ENCODE measurements at regions not wholly inside any gene's neighbourhood (a gene's known extent, or its start where the extent isn't known, plus 50 kb on each side); places are given as distances from the start of the nearest gene placed in this dataset.

DNA sequence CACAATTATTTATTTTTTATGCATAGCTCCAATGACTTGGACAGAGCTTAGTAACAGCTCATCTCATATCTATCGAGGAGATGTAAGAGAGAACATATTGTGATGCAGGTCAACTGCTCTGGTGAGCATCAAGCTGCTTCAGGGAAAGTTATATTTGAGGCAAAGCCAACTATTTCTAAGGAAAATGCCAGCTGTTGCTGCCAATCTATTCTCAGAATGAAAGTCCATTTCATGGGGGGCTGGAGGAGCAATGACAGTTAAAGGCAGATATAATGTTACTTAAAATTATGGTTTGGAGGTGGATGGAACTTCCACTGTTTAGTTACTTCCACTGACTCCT, 424.8 kb downstream of the KIF20B start:
- WGBS (ENCODE audit: insufficient coverage), result 100% methylated on average over 1 of the region's 1 CpG
- H3K27me3 ChIP-seq (replicated peaks in 1 of 4; ENCODE audit: control extremely low read depth in 1 of 4, control insufficient read depth in 3 of 4, insufficient read depth in 4 of 4, low read length in 3 of 4), result no peaks in the 10 kb centered on the region
- H3K36me3 ChIP-seq (replicated peaks in 1 of 2; ENCODE audit: control extremely low read depth in 1 of 2, control insufficient read depth in 1 of 2, extremely low read depth in 1 of 2, insufficient read depth in 2 of 2, low read length in 1 of 2), result no peaks in the 10 kb centered on the region
- no peaks in the 10 kb centered on the region for H3K9me3 ChIP-seq (ENCODE audit: control extremely low read depth in 1 of 3, control insufficient read depth in 2 of 3, insufficient read depth in 1 of 3, low read length in 2 of 3)
- TF ChIP-seq, protein P1, sequence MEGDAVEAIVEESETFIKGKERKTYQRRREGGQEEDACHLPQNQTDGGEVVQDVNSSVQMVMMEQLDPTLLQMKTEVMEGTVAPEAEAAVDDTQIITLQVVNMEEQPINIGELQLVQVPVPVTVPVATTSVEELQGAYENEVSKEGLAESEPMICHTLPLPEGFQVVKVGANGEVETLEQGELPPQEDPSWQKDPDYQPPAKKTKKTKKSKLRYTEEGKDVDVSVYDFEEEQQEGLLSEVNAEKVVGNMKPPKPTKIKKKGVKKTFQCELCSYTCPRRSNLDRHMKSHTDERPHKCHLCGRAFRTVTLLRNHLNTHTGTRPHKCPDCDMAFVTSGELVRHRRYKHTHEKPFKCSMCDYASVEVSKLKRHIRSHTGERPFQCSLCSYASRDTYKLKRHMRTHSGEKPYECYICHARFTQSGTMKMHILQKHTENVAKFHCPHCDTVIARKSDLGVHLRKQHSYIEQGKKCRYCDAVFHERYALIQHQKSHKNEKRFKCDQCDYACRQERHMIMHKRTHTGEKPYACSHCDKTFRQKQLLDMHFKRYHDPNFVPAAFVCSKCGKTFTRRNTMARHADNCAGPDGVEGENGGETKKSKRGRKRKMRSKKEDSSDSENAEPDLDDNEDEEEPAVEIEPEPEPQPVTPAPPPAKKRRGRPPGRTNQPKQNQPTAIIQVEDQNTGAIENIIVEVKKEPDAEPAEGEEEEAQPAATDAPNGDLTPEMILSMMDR (IDR thresholded peaks at IDR 0.05), result no peak
- no peak for TF ChIP-seq EZH2 (IDR thresholded peaks at IDR 0.05; ENCODE audit: borderline replicate concordance, insufficient read depth, low read depth, low read length, poor library complexity, severe bottlenecking)
- H3K4me1 ChIP-seq (ENCODE audit: control insufficient read depth in 2 of 2, insufficient read depth in 2 of 2, low read length in 2 of 2), result no peaks in the 10 kb centered on the region
- H4K20me1 ChIP-seq (ENCODE audit: control insufficient read depth, insufficient read depth, low read length, poor library complexity, severe bottlenecking), result no peaks in the 10 kb centered on the region
- no peak overlapping the region for H3K4me2 ChIP-seq (replicated peaks; ENCODE audit: low read depth, low read length, poor library complexity, severe bottlenecking)
- H3K27ac ChIP-seq (ENCODE audit: low read length in 2 of 2), result no peak overlapping the region
- intact Hi-C loops (cut with micrococcal nuclease), result no loop called here
- H3K27ac Mint-ChIP-seq, result no peak overlapping the region
- ChIA-PET POLR2A (no interaction called here), CTCF (no interaction called here)
- no peaks in the 10 kb centered on the region for H3K4me1 Mint-ChIP-seq
- no peak overlapping the region for H2AFZ ChIP-seq (ENCODE audit: insufficient read depth, low read depth, low read length, poor library complexity, severe bottlenecking)
- peaks cover 2% of the 10 kb centered on the region for H3K9me3 Mint-ChIP-seq (ENCODE audit: insufficient read depth)
- no peak overlapping the region for H3K9ac ChIP-seq (ENCODE audit: low read length)
- H3K79me2 ChIP-seq (ENCODE audit: control insufficient read depth, insufficient read depth, low read length), result no peaks in the 10 kb centered on the region
- no peaks in the 10 kb centered on the region for H3K27me3 Mint-ChIP-seq
- H3K4me3 Mint-ChIP-seq, result no peak overlapping the region
- ATAC-seq (ENCODE audit: low read depth) (no peak), DNase-seq (no peak)
- H3K4me3 ChIP-seq (ENCODE audit: control extremely low read depth in 1 of 5, extremely low read depth in 1 of 5, insufficient read depth in 1 of 5, low read depth in 2 of 5, low read length in 4 of 5), result no peak overlapping the region

GRCh38 chr10:90130321-90131086, 429.1 kb downstream of the KIF20B start:
- Histone ChIP-seq H3K27ac (ENCODE audit: low read length in 2 of 2) (no peak overlapping the region), H3K9me3 (ENCODE audit: control extremely low read depth in 1 of 3, control insufficient read depth in 2 of 3, insufficient read depth in 1 of 3, low read length in 2 of 3) (peaks cover 2 to 7% (median 4%) of the 10 kb centered on the region in 3 donors), H3K9ac (ENCODE audit: low read length) (no peak overlapping the region), H3K4me2 (replicated peaks; ENCODE audit: low read depth, low read length, poor library complexity, severe bottlenecking) (no peak overlapping the region), H2AFZ (ENCODE audit: insufficient read depth, low read depth, low read length, poor library complexity, severe bottlenecking) (no peak overlapping the region), H3K36me3 (replicated peaks in 1 of 2; ENCODE audit: control extremely low read depth in 1 of 2, control insufficient read depth in 1 of 2, extremely low read depth in 1 of 2, insufficient read depth in 2 of 2, low read length in 1 of 2) (no peaks in the 10 kb centered on the region), H4K20me1 (ENCODE audit: control insufficient read depth, insufficient read depth, low read length, poor library complexity, severe bottlenecking) (no peaks in the 10 kb centered on the region), H3K27me3 (replicated peaks in 1 of 4; ENCODE audit: control extremely low read depth in 1 of 4, control insufficient read depth in 3 of 4, insufficient read depth in 4 of 4, low read length in 3 of 4) (no peaks in the 10 kb centered on the region), H3K4me1 (ENCODE audit: control insufficient read depth in 2 of 2, insufficient read depth in 2 of 2, low read length in 2 of 2) (no peaks in the 10 kb centered on the region), H3K79me2 (ENCODE audit: control insufficient read depth, insufficient read depth, low read length) (no peaks in the 10 kb centered on the region), H3K4me3 (ENCODE audit: control extremely low read depth in 1 of 5, extremely low read depth in 1 of 5, insufficient read depth in 1 of 5, low read depth in 2 of 5, low read length in 4 of 5) (no peak overlapping the region)
- H3K27ac Mint-ChIP-seq, result no peak overlapping the region
- no peak overlapping the region for H3K4me3 Mint-ChIP-seq
- WGBS (ENCODE audit: insufficient coverage), result no CpG with 5 or more reads among the region's 2 CpGs
- DNase-seq (no peak), ATAC-seq (ENCODE audit: low read depth) (no peak)
- H3K27me3 Mint-ChIP-seq, result no peaks in the 10 kb centered on the region
- intact Hi-C loops (cut with micrococcal nuclease), result no loop called here
- TF ChIP-seq, protein P1 (IDR thresholded peaks at IDR 0.05), result no peak
- no peak for TF ChIP-seq EZH2 (IDR thresholded peaks at IDR 0.05; ENCODE audit: borderline replicate concordance, insufficient read depth, low read depth, low read length, poor library complexity, severe bottlenecking)
- ChIA-PET POLR2A (no interaction called here), CTCF (no interaction called here)
- H3K4me1 Mint-ChIP-seq, result no peaks in the 10 kb centered on the region
- peaks cover 7% of the 10 kb centered on the region for H3K9me3 Mint-ChIP-seq (ENCODE audit: insufficient read depth)

Measured in B cell (primary cell).